GM21825 (cell line): ENCODE measurements at regions not wholly inside any gene's neighbourhood (a gene's known extent, or its start where the extent isn't known, plus 50 kb on each side); places are given as distances from the start of the nearest gene placed in this dataset.
"Not testable (repeated sequence)": the region's sequence is repeated elsewhere in the genome, so short reads cannot be mapped to it uniquely, and the experiment has no call there.

Source experiments
- ATAC-seq: cut with Tn5 transposase; IDR thresholded peaks from one replicate; pipeline ENCODE4 v1.9.1; 2021; ENCODE audit warnings: mild to moderate bottlenecking, moderate library complexity; ENCODE audit not compliant: unreplicated experiment

- no peak for ATAC-seq
Observed at GRCh38 chr5:166062094-166062493, 2229.4 kb upstream of the WWC1 start.

GRCh38 chr5:166062719-166063118, 2228.7 kb upstream of the WWC1 start:
- ATAC-seq: no peak

- no peak for ATAC-seq
Observed at GRCh38 chr5:166063261-166063660, 2228.2 kb upstream of the WWC1 start.

- ATAC-seq: no peak
Observed at GRCh38 chr5:166068547-166069335, 2222.7 kb upstream of the WWC1 start.

- ATAC-seq: no peak
Observed at GRCh38 chr5:166073901-166074581, 2217.4 kb upstream of the WWC1 start.

GRCh38 chr5:166074582-166075481, 2216.6 kb upstream of the WWC1 start:
- ATAC-seq: no peak

- ATAC-seq: no peak
Observed at GRCh38 chr5:166083183-166083959, 2208.1 kb upstream of the WWC1 start.

GRCh38 chr5:166086568-166086967, 2204.9 kb upstream of the WWC1 start:
- no peak for ATAC-seq

GRCh38 chr5:166088389-166089039, 2202.9 kb upstream of the WWC1 start:
- no peak for ATAC-seq

- ATAC-seq: no peak
Observed at GRCh38 chr5:166091931-166092330, 2199.5 kb upstream of the WWC1 start.

GRCh38 chr5:166093312-166093711, 2198.1 kb upstream of the WWC1 start:
- ATAC-seq: no peak

- ATAC-seq: no peak
Observed at GRCh38 chr5:166102947-166103346, 2188.5 kb upstream of the WWC1 start.

- no peak for ATAC-seq
Observed at GRCh38 chr5:166111021-166111420, 2180.4 kb upstream of the WWC1 start.

GRCh38 chr5:166117072-166118066, 2174.1 kb upstream of the WWC1 start:
- no peak for ATAC-seq

GRCh38 chr5:166119506-166119905, 2171.9 kb upstream of the WWC1 start:
- ATAC-seq: no peak

GRCh38 chr5:166123717-166124116, 2167.7 kb upstream of the WWC1 start:
- ATAC-seq: no peak

- no peak for ATAC-seq
Observed at GRCh38 chr5:166127766-166128570, 2163.5 kb upstream of the WWC1 start.

- not testable (repeated sequence) for ATAC-seq
Observed at GRCh38 chr5:166145107-166145506, 2146.3 kb upstream of the WWC1 start.
